OCI-LY1 (cell line): ENCODE measurements at regions not wholly inside any gene's neighbourhood (a gene's known extent, or its start where the extent isn't known, plus 50 kb on each side); places are given as distances from the start of the nearest gene placed in this dataset.

Experiments
- CTCF ChIP-seq: fragments of 200-600 bp; sonication (generic), shearing (Covaris generic); IDR thresholded peaks from 2 replicates; pipeline ENCODE4 v1.5.1; 2017; ENCODE audit warnings: mild to moderate bottlenecking, antibody characterized with exemption, low read length, moderate library complexity, mixed read lengths
- EZH2 ChIP-seq: fragments of 200-600 bp; sonication (generic), shearing (Covaris generic); IDR thresholded peaks from 2 replicates; pipeline ENCODE4 v1.8.0; 2017; ENCODE audit warnings: borderline replicate concordance, mixed run types, mild to moderate bottlenecking, antibody characterized with exemption, low read length, moderate library complexity, mixed read lengths

GRCh38 chr9:2292733-2293132 is 277.6 kb downstream of the SMARCA2 start:
- no peak for TF ChIP-seq CTCF
- no peak for TF ChIP-seq EZH2
